Epithelial cell of proximal tubule (primary cell): ENCODE measurements at regions not wholly inside any gene's neighbourhood (a gene's known extent, or its start where the extent isn't known, plus 50 kb on each side); places are given as distances from the start of the nearest gene placed in this dataset.
A peak's percentile ranks its signal among the peaks of the same experiment; 100 is the strongest.

Source experiments
- DNase-seq: peaks from one replicate; pipeline ENCODE4 v3.0.0-alpha.2; 2011; ENCODE audit warnings: low read depth
- H3K4me3 ChIP-seq: 2 replicates; pipeline ENCODE4 v1.5.1; 2011; ENCODE audit warnings: low read depth, mild to moderate bottlenecking, low read length
- CTCF ChIP-seq: conservative IDR thresholded peaks from 2 replicates; pipeline ENCODE4 v1.5.1; 2012; ENCODE audit warnings: low read depth, mild to moderate bottlenecking, low read length

GRCh38 chr2:125839945-125840344 is 816.0 kb upstream of the GYPC start:
- DNase-seq = no peak
- no peak overlapping the region for H3K4me3 ChIP-seq
- TF ChIP-seq CTCF = no peak

GRCh38 chr2:125842041-125842440 is 813.9 kb upstream of the GYPC start:
- DNase-seq = no peak
- no peak overlapping the region for H3K4me3 ChIP-seq
- TF ChIP-seq CTCF = no peak

GRCh38 chr2:125850541-125850940 is 805.4 kb upstream of the GYPC start:
- DNase-seq = no peak
- no peak for TF ChIP-seq CTCF
- no peak overlapping the region for H3K4me3 ChIP-seq

GRCh38 chr2:125852364-125852763 is 803.6 kb upstream of the GYPC start:
- no peak for DNase-seq
- no peak overlapping the region for H3K4me3 ChIP-seq
- no peak for TF ChIP-seq CTCF

GRCh38 chr2:125853626-125854025 is 802.3 kb upstream of the GYPC start:
- DNase-seq = no peak
- no peak overlapping the region for H3K4me3 ChIP-seq
- TF ChIP-seq CTCF = no peak

GRCh38 chr2:125855204-125855603 is 800.8 kb upstream of the GYPC start:
- H3K4me3 ChIP-seq = no peak overlapping the region
- DNase-seq = no peak
- TF ChIP-seq CTCF = no peak

GRCh38 chr2:125857971-125858794 is 797.8 kb upstream of the GYPC start:
- H3K4me3 ChIP-seq = no peak overlapping the region
- no peak for TF ChIP-seq CTCF
- peak; percentile 2 for DNase-seq
